Stomach (tissue), 8 donors: ENCODE measurements at regions not wholly inside any gene's neighbourhood (a gene's known extent, or its start where the extent isn't known, plus 50 kb on each side); places are given as distances from the start of the nearest gene placed in this dataset.
"Not testable (repeated sequence)": the region's sequence is repeated elsewhere in the genome, so short reads cannot be mapped to it uniquely, and the experiment has no call there.

Source experiments
- DNase-seq, 2 donors: peaks; one replicate each; pipeline versions ENCODE4 v3.0.0 to v3.0.0-alpha.2; 2013 to 2019
- H3K27ac ChIP-seq, 5 donors: fragments of 200-600 bp in 4 of 5; sonication (generic) in 4 of 5; one replicate each; pipeline ENCODE4 v1.5.1; 2013 to 2019; ENCODE audit warnings: mild to moderate bottlenecking in 1 of 5, moderate library complexity in 1 of 5
- H3K27me3 ChIP-seq, 3 donors: fragments of 200-600 bp; sonication (generic); one replicate each; pipeline ENCODE4 v1.5.1; 2017 to 2019; ENCODE audit warnings: mixed run types in 1 of 3
- H3K36me3 ChIP-seq, 4 donors: fragments of 200-600 bp; sonication (generic); 1 replicate in 3 of 4; 2 replicates in 1 of 4; pipeline ENCODE4 v1.5.1; 2016 to 2019
- H3K4me1 ChIP-seq, 4 donors: fragments of 200-600 bp; sonication (generic); one replicate each; pipeline ENCODE4 v1.5.1; 2016 to 2019
- H3K4me3 ChIP-seq, 4 donors: fragments of 200-600 bp; sonication (generic) in 3 of 4; one replicate each; pipeline ENCODE4 v1.5.1; 2016 to 2019; ENCODE audit warnings: mild to moderate bottlenecking in 1 of 4
- H3K9me3 ChIP-seq, 4 donors: fragments of 200-600 bp; sonication (generic); one replicate each; pipeline ENCODE4 v1.5.1; 2016 to 2019
- CTCF ChIP-seq, 7 experiments: fragments of 450-650 bp in 4 of 7; fragments of 200-600 bp in 3 of 7; sonication (generic) in 3 of 7; IDR thresholded peaks; one replicate each; pipeline ENCODE4 v1.5.1; 2016 to 2019; ENCODE audit warnings: antibody characterized with exemption in 7 of 7, control low read depth in 2 of 7, mild to moderate bottlenecking in 1 of 7
- EP300 ChIP-seq: sonication (generic); formaldehyde crosslinking; IDR thresholded peaks from one replicate; pipeline ENCODE4 v1.6.1; 2017; ENCODE audit warnings: antibody characterized with exemption
- POLR2A ChIP-seq, 4 donors: fragments of 450-650 bp; IDR thresholded peaks; one replicate each; pipeline ENCODE4 v1.6.1; 2016; ENCODE audit warnings: antibody characterized with exemption in 4 of 4, control low read depth in 2 of 4, mild to moderate bottlenecking in 1 of 4, moderate library complexity in 1 of 4
- POLR2AphosphoS5 ChIP-seq, 3 donors: sonication (generic); formaldehyde crosslinking; IDR thresholded peaks; one replicate each; pipeline ENCODE4 v1.6.1; 2016; ENCODE audit warnings: antibody characterized with exemption in 3 of 3
- WGBS, 5 donors: extraction: QIAGEN DNeasy Blood & Tissue Kit in 3 of 5; methylation state at CpG; one replicate each; pipeline versions ENCODE4 v1.1.5 to v1.1.7; 2013 to 2018; 5-methylcytosine and 5-hydroxymethylcytosine counted together
- intact Hi-C: fragments of 100-400 bp; cut with DNase I; formaldehyde crosslinking; loops from one replicate; pipeline ENCODE4 v1.15.1; 2023; ENCODE audit warnings: low total_unique reads
- donor health status: healthy with polysubstance abuse.
- donor health status: Bipolar disorder and iron deficiency.
- donor health status: healthy.

DNA sequence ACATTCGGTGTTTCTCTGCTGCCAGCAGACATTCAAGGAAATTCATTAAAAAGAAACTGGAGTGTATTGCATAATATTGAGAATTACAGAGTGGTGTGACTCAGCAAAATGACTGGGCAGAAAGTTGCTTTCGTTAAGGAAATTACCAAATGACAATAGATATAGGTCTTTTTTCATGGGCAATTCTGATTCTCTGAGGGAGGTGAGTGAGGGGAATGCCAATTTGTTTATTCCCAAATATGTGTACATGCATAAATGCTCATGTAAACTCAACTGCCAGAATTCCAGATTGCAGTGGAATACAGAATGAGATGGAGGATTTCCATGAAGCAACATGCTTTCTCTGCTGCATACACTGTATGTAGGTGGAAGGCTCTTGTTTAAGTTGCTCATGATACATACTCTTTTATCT lies 1730.1 kb downstream of the SLITRK5 start:
- intact Hi-C loops: no loop called here
- WGBS, 5 donors: 13 to 30% (median 16%) methylated on average over 2 of the region's 2 CpGs

DNA sequence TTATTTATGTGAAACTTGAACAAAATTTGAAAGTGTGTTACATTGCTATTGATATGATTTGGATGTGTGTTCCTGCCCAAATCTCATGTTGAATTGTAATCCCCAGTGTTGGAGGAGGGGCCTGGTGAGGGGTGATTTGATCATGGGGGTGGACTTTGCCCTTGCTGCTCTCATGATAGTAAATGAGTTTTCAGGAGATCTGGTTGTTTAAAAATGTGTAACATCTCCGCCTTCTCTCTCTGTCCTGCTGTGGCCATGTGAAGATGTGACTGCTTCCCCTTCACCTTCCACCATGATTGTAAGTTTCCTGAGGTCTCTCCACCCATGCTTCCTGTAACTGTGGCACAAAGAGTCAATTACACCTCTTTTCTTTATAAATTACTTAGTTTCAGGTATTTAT lies 1731.0 kb downstream of the SLITRK5 start:
- DNase-seq: no peak
- H3K4me3 ChIP-seq: no peak overlapping the region
- no peak overlapping the region for H3K27ac ChIP-seq
- TF ChIP-seq CTCF (IDR thresholded peaks at IDR 0.05): no peak
- TF ChIP-seq POLR2AphosphoS5 (IDR thresholded peaks at IDR 0.05): no peak
- no peak for TF ChIP-seq EP300
- no peaks in the 10 kb centered on the region for H3K36me3 ChIP-seq
- H3K4me1 ChIP-seq: peaks cover 0 to 4% (median 0%) of the 10 kb centered on the region in 4 donors
- 89 to 100% (median 95%) methylated on average over 1 of the region's 1 CpG for WGBS, 5 donors
- no peaks in the 10 kb centered on the region for H3K9me3 ChIP-seq
- H3K27me3 ChIP-seq: no peaks in the 10 kb centered on the region
- intact Hi-C loops: no loop called here

More for the DNA sequence above, 1730.1 kb downstream of the SLITRK5 start:
- H3K27me3 ChIP-seq: no peaks in the 10 kb centered on the region
- peak in 1 of 2 donors; percentile 58 for DNase-seq
- H3K27ac ChIP-seq: peak overlapping the region in 1 of 5 donors; percentile 33
- no peak overlapping the region for H3K4me3 ChIP-seq
- TF ChIP-seq EP300 (no peak), POLR2A (IDR thresholded peaks at IDR 0.05) (no peak), CTCF (IDR thresholded peaks at IDR 0.05) (no peak), POLR2AphosphoS5 (IDR thresholded peaks at IDR 0.05) (no peak)
- no peaks in the 10 kb centered on the region for H3K9me3 ChIP-seq
- no peaks in the 10 kb centered on the region for H3K36me3 ChIP-seq
- peaks cover 0 to 4% (median 0%) of the 10 kb centered on the region in 4 donors for H3K4me1 ChIP-seq

GRCh38 chr13:89406096-89406495 lies 1734.9 kb downstream of the SLITRK5 start:
- H3K4me1 ChIP-seq, H3K27ac ChIP-seq, H3K36me3 ChIP-seq, H3K4me3 ChIP-seq, H3K9me3 ChIP-seq, intact Hi-C loops, DNase-seq, H3K27me3 ChIP-seq: not testable (repeated sequence)
- 87 to 95% (median 92%) methylated on average over 6 of the region's 6 CpGs for WGBS, 5 donors

- H3K4me3 ChIP-seq: no peak overlapping the region
- no peak for TF ChIP-seq POLR2AphosphoS5 (IDR thresholded peaks at IDR 0.05)
- TF ChIP-seq POLR2A (IDR thresholded peaks at IDR 0.05): no peak
- no peak for TF ChIP-seq EP300
- H3K27me3 ChIP-seq: no peaks in the 10 kb centered on the region
- no peaks in the 10 kb centered on the region for H3K9me3 ChIP-seq
- peak in 1 of 2 donors; percentile 29 for DNase-seq
- WGBS, 5 donors: 30 to 44% (median 38%) methylated on average over 4 of the region's 4 CpGs
- H3K36me3 ChIP-seq: no peaks in the 10 kb centered on the region
- H3K4me1 ChIP-seq: no peaks in the 10 kb centered on the region
- no peak overlapping the region for H3K27ac ChIP-seq
- intact Hi-C loops: no loop called here
Observed at GRCh38 chr13:89407357-89407756, 1736.2 kb downstream of the SLITRK5 start.

DNA sequence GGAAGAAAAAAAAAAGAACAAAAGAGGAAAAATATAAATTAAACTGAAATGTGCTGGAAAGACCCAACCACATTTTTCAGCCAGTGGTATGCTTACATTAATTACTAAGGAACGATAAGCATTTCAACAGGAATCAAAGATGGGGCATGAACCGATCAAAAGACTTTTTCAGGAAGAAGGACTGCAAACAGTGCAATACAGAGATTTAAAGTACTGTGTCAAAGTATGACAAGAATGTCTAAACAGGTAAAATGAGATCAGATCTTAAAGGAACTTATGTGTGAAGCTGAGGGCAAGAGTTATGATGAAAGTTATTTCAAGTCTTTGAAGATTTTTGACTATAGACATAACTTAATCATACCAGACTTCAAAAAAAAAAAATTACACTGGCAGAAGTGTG lies 1761.8 kb downstream of the SLITRK5 start:
- DNase-seq: no peak
- H3K27me3 ChIP-seq: no peaks in the 10 kb centered on the region
- no peaks in the 10 kb centered on the region for H3K36me3 ChIP-seq
- no peak for TF ChIP-seq POLR2A (IDR thresholded peaks at IDR 0.05)
- TF ChIP-seq CTCF (IDR thresholded peaks at IDR 0.05): no peak
- TF ChIP-seq EP300: no peak
- TF ChIP-seq POLR2AphosphoS5 (IDR thresholded peaks at IDR 0.05): no peak
- no peaks in the 10 kb centered on the region for H3K4me1 ChIP-seq
- intact Hi-C loops: no loop called here
- no peak overlapping the region for H3K27ac ChIP-seq
- WGBS, 5 donors: 23 to 42% (median 36%) methylated on average over 2 of the region's 2 CpGs
- no peaks in the 10 kb centered on the region for H3K9me3 ChIP-seq
- H3K4me3 ChIP-seq: no peak overlapping the region

DNA sequence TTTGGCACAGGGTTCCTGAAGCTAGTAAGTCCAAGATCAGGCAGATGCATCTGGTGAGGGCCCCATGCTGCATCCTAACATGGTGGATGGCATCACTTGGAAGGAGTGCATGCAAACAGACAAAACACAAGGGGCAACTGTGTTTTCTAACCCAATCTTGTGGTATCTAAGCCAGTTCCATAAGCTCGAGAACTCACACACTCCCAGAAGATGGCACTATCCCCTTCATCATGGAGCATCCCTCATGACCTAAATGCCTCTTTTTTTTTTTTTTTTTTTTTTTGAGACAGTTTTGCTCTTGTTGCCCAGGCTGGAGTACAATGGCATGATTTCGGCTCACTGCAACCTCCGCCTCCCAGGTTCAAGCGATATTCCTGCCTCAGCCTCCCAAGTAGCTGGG lies 1763.5 kb downstream of the SLITRK5 start:
- H3K27ac ChIP-seq, H3K4me1 ChIP-seq, DNase-seq, H3K27me3 ChIP-seq, H3K36me3 ChIP-seq, H3K9me3 ChIP-seq, intact Hi-C loops, H3K4me3 ChIP-seq: not testable (repeated sequence)
- 76 to 95% (median 91%) methylated on average over 4 of the region's 4 CpGs for WGBS, 5 donors
